WTC11 (cell line): ENCODE measurements at regions not wholly inside any gene's neighbourhood (a gene's known extent, or its start where the extent isn't known, plus 50 kb on each side); places are given as distances from the start of the nearest gene placed in this dataset.

Experiments used
- ATAC-seq: fragments of 200-7000 bp; cut with Tn5 transposase; 2 replicates; pipeline ENCODE4 v1.10.0; 2021; ENCODE audit warnings: mild to moderate bottlenecking, moderate library complexity
- CTCF ChIA-PET: fragments of 300-600 bp; sonication (Branson Sonifier 250); formaldehyde crosslinking; loops from one replicate; lab custom pipeline; 2021; ENCODE audit warnings: antibody characterized with exemption; lab: Charles Lee
- POLR2A ChIA-PET: fragments of 350-600 bp; sonication (Branson Sonifier 250); formaldehyde crosslinking; loops from one replicate; lab custom pipeline; 2021; ENCODE audit warnings: antibody characterized with exemption; lab: Charles Lee
- DNase-seq: peaks from one replicate; pipeline ENCODE4 v3.0.0; 2021; ENCODE audit warnings: low spot score
- H3K27ac Mint-ChIP-seq: 2 replicates; pipeline ENCODE4 v1.8.0; 2021; ENCODE audit warnings: mixed read lengths
- H3K27me3 Mint-ChIP-seq: 2 replicates; pipeline ENCODE4 v1.8.0; 2021; ENCODE audit warnings: low read depth, mild to moderate bottlenecking, moderate library complexity, mixed read lengths
- H3K36me3 Mint-ChIP-seq: 2 replicates; pipeline ENCODE4 v1.8.0; 2021; ENCODE audit warnings: mixed read lengths
- H3K4me1 Mint-ChIP-seq: 2 replicates; pipeline ENCODE4 v1.8.0; 2022; ENCODE audit warnings: mixed read lengths
- H3K4me3 Mint-ChIP-seq: 2 replicates; pipeline ENCODE4 v1.8.0; 2021; ENCODE audit warnings: mild to moderate bottlenecking, moderate library complexity, mixed read lengths
- H3K9me3 Mint-ChIP-seq: 2 replicates; pipeline ENCODE4 v1.8.0; 2021; ENCODE audit warnings: mixed read lengths
- CTCF ChIP-seq: fragments of 200-600 bp; IDR thresholded peaks from 2 replicates; pipeline ENCODE4 v1.8.0; 2022; ENCODE audit warnings: antibody characterized with exemption
- HMGA2 ChIP-seq: fragments of 250-450 bp; sonication (Bioruptor Pico); IDR thresholded peaks from 2 replicates; pipeline ENCODE4 v1.4.0; 2021; ENCODE audit warnings: mild to moderate bottlenecking, moderate library complexity
- IRF1 ChIP-seq: sonication (generic); formaldehyde crosslinking; IDR thresholded peaks from 2 replicates; pipeline ENCODE4 v1.8.0; 2023; ENCODE audit warnings: missing genetic modification reagents
- IRF2 ChIP-seq: sonication (generic); formaldehyde crosslinking; IDR thresholded peaks from 2 replicates; pipeline ENCODE4 v1.8.0; 2022; ENCODE audit warnings: low read depth, missing genetic modification reagents, borderline replicate concordance
- JAZF1 ChIP-seq: fragments of 250-450 bp; sonication (Bioruptor Pico); IDR thresholded peaks from 2 replicates; pipeline ENCODE4 v1.9.0; 2021; ENCODE audit warnings: moderate library complexity, mild to moderate bottlenecking, inconsistent platforms
- MXD4 ChIP-seq: fragments of 250-450 bp; sonication (Bioruptor Pico); IDR thresholded peaks from 2 replicates; pipeline ENCODE4 v1.8.0; 2021; ENCODE audit warnings: mild to moderate bottlenecking, moderate library complexity, borderline replicate concordance
- MYBL2 ChIP-seq: sonication (generic); formaldehyde crosslinking; IDR thresholded peaks from 2 replicates; pipeline ENCODE4 v1.8.1; 2023; ENCODE audit warnings: mild to moderate bottlenecking, moderate library complexity, missing genetic modification reagents
- NR2C2 ChIP-seq: sonication (generic); formaldehyde crosslinking; IDR thresholded peaks from 2 replicates; pipeline ENCODE4 v1.8.0; 2022; ENCODE audit warnings: mild to moderate bottlenecking, missing genetic modification reagents
- SMAD3 ChIP-seq: sonication (generic); formaldehyde crosslinking; IDR thresholded peaks from 2 replicates; pipeline ENCODE4 v1.8.0; 2022; ENCODE audit warnings: missing genetic modification reagents, mild to moderate bottlenecking, borderline replicate concordance
- SOX15 ChIP-seq: fragments of 250-450 bp; sonication (Bioruptor Pico); IDR thresholded peaks from 2 replicates; pipeline ENCODE4 v1.9.0; 2021; ENCODE audit warnings: mild to moderate bottlenecking
- TCF7 ChIP-seq: sonication (generic); formaldehyde crosslinking; IDR thresholded peaks from 2 replicates; pipeline ENCODE4 v1.8.0; 2022; ENCODE audit warnings: mild to moderate bottlenecking, low read depth, missing genetic modification reagents, moderate library complexity
- USF1 ChIP-seq: sonication (generic); formaldehyde crosslinking; IDR thresholded peaks from 2 replicates; pipeline ENCODE4 v1.8.0; 2022; ENCODE audit warnings: mild to moderate bottlenecking, missing genetic modification reagents
- TF ChIP-seq, protein P1 (sequence below): fragments of 250-450 bp; sonication (Bioruptor Pico); IDR thresholded peaks from 2 replicates; pipeline ENCODE4 v1.9.0; 2021; ENCODE audit warnings: mild to moderate bottlenecking, borderline replicate concordance
- TF ChIP-seq, protein P2 (sequence below): sonication (generic); formaldehyde crosslinking; IDR thresholded peaks from 2 replicates; pipeline ENCODE4 v1.8.0; 2022; ENCODE audit warnings: missing genetic modification reagents
- TF ChIP-seq, protein P3 (sequence below): sonication (generic); formaldehyde crosslinking; IDR thresholded peaks from 2 replicates; pipeline ENCODE4 v1.8.1; 2022; ENCODE audit warnings: low read depth, missing genetic modification reagents, borderline replicate concordance
- TF ChIP-seq, protein P4 (sequence below): sonication (generic); formaldehyde crosslinking; IDR thresholded peaks from 2 replicates; pipeline ENCODE4 v1.8.1; 2023; ENCODE audit warnings: mild to moderate bottlenecking, missing genetic modification reagents
- TF ChIP-seq, protein P5 (sequence below): sonication (generic); formaldehyde crosslinking; IDR thresholded peaks from 2 replicates; pipeline ENCODE4 v1.8.1; 2023; ENCODE audit warnings: mild to moderate bottlenecking, missing genetic modification reagents, moderate library complexity

DNA sequence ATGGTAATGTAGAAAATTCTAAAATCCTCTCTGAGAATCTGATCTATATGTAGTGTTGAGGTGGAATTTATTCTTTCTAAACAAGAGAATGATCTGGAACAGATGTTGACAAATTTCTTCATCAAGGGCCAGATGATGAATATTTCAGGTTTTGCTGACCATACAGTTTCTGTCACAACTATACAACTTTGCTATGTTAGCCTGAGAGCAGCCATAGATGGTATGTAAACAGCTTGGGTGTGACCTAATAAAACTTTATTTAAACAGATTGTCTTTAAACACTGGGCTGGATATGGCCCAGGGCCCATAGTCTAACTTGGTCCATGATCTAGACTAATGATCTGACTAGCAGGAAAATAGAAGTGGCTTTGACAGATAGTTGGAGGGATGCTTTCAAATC is 213.6 kb upstream of the CELF2 start:
- H3K4me3 Mint-ChIP-seq, result no peak overlapping the region
- H3K27me3 Mint-ChIP-seq, result no peaks in the 10 kb centered on the region
- no peaks in the 10 kb centered on the region for H3K36me3 Mint-ChIP-seq
- H3K4me1 Mint-ChIP-seq, result peaks cover 27% of the 10 kb centered on the region
- no peaks in the 10 kb centered on the region for H3K9me3 Mint-ChIP-seq
- ChIA-PET CTCF (no interaction called here), POLR2A (no interaction called here)
- no peak overlapping the region for H3K27ac Mint-ChIP-seq
- DNase-seq, result no peak
- TF ChIP-seq NR2C2 (CRISPR knock-in tag), result no peak
- TF ChIP-seq SMAD3 (CRISPR knock-in tag), result no peak
- TF ChIP-seq, all 79 proteins: peak for 0
- ATAC-seq, result no peak

DNA sequence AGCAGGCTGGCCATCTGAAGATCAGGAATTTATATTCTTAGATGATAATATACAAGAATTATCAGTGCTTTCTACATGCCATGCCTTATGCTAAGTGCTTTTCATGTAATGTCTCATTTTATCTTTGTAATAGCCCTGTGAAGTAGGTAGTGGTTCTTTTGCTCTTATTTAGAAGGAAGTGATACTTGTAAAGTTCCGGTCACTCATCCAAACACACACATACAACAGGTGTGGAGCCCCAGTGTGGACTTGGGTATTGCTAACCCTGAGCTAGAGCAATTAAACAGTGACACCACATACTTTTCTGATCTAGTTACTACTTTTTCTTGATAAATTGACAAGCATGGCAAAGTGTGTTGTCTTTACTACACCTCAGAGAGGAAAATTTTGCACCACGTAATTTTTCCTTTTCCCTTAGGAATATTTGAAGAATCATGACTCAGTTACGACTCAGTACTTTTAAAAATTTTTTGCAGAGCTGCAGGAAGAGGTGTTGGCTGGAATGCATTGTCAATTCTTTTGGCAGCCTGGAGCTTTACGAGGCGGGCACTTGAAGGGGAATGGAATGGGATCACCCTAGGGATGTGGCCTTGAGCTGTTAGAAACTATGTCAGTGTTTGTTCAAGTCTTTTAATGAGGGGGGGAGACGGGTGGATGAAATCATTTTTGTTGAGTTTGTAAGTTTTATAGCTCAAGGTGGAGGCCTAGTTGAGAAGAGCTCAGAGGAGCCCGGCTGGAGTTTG is 212.5 kb upstream of the CELF2 start:
- ChIA-PET CTCF (interaction anchor here (0.7 kb wide), 1 partner anchor 26 kb away, joined by 5 read pairs; no protein-coding TSS in a partner anchor), POLR2A (no interaction called here)
- Mint-ChIP-seq H3K27me3 (no peaks in the 10 kb centered on the region), H3K4me1 (peaks cover 26% of the 10 kb centered on the region), H3K4me3 (no peak overlapping the region)
- DNase-seq (no peak), ATAC-seq (no peak)
- TF ChIP-seq IRF1 (no peak), MXD4 (no peak), MYBL2 (CRISPR knock-in tag) (no peak), HMGA2 (no peak), JAZF1 (CRISPR knock-in tag) (no peak), SOX15 (CRISPR knock-in tag) (no peak), CTCF (no peak), USF1 (CRISPR knock-in tag) (no peak), TCF7 (CRISPR knock-in tag) (no peak), IRF2 (CRISPR knock-in tag) (no peak)
- TF ChIP-seq, protein P1, sequence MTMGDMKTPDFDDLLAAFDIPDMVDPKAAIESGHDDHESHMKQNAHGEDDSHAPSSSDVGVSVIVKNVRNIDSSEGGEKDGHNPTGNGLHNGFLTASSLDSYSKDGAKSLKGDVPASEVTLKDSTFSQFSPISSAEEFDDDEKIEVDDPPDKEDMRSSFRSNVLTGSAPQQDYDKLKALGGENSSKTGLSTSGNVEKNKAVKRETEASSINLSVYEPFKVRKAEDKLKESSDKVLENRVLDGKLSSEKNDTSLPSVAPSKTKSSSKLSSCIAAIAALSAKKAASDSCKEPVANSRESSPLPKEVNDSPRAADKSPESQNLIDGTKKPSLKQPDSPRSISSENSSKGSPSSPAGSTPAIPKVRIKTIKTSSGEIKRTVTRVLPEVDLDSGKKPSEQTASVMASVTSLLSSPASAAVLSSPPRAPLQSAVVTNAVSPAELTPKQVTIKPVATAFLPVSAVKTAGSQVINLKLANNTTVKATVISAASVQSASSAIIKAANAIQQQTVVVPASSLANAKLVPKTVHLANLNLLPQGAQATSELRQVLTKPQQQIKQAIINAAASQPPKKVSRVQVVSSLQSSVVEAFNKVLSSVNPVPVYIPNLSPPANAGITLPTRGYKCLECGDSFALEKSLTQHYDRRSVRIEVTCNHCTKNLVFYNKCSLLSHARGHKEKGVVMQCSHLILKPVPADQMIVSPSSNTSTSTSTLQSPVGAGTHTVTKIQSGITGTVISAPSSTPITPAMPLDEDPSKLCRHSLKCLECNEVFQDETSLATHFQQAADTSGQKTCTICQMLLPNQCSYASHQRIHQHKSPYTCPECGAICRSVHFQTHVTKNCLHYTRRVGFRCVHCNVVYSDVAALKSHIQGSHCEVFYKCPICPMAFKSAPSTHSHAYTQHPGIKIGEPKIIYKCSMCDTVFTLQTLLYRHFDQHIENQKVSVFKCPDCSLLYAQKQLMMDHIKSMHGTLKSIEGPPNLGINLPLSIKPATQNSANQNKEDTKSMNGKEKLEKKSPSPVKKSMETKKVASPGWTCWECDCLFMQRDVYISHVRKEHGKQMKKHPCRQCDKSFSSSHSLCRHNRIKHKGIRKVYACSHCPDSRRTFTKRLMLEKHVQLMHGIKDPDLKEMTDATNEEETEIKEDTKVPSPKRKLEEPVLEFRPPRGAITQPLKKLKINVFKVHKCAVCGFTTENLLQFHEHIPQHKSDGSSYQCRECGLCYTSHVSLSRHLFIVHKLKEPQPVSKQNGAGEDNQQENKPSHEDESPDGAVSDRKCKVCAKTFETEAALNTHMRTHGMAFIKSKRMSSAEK, result no peak
- TF ChIP-seq, protein P2, sequence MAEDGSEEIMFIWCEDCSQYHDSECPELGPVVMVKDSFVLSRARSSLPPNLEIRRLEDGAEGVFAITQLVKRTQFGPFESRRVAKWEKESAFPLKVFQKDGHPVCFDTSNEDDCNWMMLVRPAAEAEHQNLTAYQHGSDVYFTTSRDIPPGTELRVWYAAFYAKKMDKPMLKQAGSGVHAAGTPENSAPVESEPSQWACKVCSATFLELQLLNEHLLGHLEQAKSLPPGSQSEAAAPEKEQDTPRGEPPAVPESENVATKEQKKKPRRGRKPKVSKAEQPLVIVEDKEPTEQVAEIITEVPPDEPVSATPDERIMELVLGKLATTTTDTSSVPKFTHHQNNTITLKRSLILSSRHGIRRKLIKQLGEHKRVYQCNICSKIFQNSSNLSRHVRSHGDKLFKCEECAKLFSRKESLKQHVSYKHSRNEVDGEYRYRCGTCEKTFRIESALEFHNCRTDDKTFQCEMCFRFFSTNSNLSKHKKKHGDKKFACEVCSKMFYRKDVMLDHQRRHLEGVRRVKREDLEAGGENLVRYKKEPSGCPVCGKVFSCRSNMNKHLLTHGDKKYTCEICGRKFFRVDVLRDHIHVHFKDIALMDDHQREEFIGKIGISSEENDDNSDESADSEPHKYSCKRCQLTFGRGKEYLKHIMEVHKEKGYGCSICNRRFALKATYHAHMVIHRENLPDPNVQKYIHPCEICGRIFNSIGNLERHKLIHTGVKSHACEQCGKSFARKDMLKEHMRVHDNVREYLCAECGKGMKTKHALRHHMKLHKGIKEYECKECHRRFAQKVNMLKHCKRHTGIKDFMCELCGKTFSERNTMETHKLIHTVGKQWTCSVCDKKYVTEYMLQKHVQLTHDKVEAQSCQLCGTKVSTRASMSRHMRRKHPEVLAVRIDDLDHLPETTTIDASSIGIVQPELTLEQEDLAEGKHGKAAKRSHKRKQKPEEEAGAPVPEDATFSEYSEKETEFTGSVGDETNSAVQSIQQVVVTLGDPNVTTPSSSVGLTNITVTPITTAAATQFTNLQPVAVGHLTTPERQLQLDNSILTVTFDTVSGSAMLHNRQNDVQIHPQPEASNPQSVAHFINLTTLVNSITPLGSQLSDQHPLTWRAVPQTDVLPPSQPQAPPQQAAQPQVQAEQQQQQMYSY, result no peak
- TF ChIP-seq, protein P3, sequence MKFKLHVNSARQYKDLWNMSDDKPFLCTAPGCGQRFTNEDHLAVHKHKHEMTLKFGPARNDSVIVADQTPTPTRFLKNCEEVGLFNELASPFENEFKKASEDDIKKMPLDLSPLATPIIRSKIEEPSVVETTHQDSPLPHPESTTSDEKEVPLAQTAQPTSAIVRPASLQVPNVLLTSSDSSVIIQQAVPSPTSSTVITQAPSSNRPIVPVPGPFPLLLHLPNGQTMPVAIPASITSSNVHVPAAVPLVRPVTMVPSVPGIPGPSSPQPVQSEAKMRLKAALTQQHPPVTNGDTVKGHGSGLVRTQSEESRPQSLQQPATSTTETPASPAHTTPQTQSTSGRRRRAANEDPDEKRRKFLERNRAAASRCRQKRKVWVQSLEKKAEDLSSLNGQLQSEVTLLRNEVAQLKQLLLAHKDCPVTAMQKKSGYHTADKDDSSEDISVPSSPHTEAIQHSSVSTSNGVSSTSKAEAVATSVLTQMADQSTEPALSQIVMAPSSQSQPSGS (CRISPR knock-in tag), result no peak
- TF ChIP-seq, protein P4, sequence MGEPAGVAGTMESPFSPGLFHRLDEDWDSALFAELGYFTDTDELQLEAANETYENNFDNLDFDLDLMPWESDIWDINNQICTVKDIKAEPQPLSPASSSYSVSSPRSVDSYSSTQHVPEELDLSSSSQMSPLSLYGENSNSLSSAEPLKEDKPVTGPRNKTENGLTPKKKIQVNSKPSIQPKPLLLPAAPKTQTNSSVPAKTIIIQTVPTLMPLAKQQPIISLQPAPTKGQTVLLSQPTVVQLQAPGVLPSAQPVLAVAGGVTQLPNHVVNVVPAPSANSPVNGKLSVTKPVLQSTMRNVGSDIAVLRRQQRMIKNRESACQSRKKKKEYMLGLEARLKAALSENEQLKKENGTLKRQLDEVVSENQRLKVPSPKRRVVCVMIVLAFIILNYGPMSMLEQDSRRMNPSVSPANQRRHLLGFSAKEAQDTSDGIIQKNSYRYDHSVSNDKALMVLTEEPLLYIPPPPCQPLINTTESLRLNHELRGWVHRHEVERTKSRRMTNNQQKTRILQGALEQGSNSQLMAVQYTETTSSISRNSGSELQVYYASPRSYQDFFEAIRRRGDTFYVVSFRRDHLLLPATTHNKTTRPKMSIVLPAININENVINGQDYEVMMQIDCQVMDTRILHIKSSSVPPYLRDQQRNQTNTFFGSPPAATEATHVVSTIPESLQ (CRISPR knock-in tag), result no peak
- TF ChIP-seq, protein P5, sequence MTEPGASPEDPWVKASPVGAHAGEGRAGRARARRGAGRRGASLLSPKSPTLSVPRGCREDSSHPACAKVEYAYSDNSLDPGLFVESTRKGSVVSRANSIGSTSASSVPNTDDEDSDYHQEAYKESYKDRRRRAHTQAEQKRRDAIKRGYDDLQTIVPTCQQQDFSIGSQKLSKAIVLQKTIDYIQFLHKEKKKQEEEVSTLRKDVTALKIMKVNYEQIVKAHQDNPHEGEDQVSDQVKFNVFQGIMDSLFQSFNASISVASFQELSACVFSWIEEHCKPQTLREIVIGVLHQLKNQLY (CRISPR knock-in tag), result no peak
- TF ChIP-seq, all 79 proteins: peak for 0
- no peak overlapping the region for H3K27ac Mint-ChIP-seq
- H3K36me3 Mint-ChIP-seq, result no peaks in the 10 kb centered on the region
- no peaks in the 10 kb centered on the region for H3K9me3 Mint-ChIP-seq
